NB4 (cell line): ENCODE measurements at regions not wholly inside any gene's neighbourhood (a gene's known extent, or its start where the extent isn't known, plus 50 kb on each side); places are given as distances from the start of the nearest gene placed in this dataset.

Experiments used
- POLR2A ChIP-seq: IDR thresholded peaks from 2 replicates; pipeline ENCODE4 v1.6.1; 2011; ENCODE audit warnings: mild to moderate bottlenecking; ENCODE audit not compliant: insufficient read length; ENCODE audit errors: extremely low read depth
- TF ChIP-seq, protein P1 (sequence below): IDR thresholded peaks from one replicate; pipeline ENCODE4 v1.5.1; 2012; ENCODE audit warnings: low read depth, low read length

DNA sequence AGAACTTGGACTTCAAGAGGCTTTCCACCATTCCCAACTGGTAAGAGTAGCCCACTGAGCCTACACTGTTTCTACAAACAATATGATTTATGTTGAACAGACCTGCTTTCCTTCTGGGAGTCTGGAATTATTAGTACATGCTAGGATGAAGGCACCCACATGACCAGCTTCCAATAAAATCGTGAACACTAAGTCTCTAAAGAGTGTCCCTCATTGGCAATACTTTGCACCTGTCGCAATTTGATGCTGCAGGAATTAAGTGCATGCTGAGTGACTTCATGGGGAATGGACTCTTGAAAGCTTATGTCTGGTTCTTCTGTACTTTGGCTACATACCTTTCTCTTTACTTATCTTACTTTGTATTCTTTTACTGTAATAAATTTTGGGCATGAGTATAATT, 305.2 kb upstream of the GHITM start:
- TF ChIP-seq, protein P1, sequence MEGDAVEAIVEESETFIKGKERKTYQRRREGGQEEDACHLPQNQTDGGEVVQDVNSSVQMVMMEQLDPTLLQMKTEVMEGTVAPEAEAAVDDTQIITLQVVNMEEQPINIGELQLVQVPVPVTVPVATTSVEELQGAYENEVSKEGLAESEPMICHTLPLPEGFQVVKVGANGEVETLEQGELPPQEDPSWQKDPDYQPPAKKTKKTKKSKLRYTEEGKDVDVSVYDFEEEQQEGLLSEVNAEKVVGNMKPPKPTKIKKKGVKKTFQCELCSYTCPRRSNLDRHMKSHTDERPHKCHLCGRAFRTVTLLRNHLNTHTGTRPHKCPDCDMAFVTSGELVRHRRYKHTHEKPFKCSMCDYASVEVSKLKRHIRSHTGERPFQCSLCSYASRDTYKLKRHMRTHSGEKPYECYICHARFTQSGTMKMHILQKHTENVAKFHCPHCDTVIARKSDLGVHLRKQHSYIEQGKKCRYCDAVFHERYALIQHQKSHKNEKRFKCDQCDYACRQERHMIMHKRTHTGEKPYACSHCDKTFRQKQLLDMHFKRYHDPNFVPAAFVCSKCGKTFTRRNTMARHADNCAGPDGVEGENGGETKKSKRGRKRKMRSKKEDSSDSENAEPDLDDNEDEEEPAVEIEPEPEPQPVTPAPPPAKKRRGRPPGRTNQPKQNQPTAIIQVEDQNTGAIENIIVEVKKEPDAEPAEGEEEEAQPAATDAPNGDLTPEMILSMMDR, result no peak
- no peak for TF ChIP-seq POLR2A
